IMR-90 (cell line): ENCODE measurements at regions not wholly inside any gene's neighbourhood (a gene's known extent, or its start where the extent isn't known, plus 50 kb on each side); places are given as distances from the start of the nearest gene placed in this dataset.

Experiments
- ATAC-seq: fragments of 200-7000 bp; cut with Tn5 transposase; 2 replicates; pipeline ENCODE4 v1.9.1; 2020; ENCODE audit warnings: low read depth, mild to moderate bottlenecking, moderate library complexity
- BruUV-seq: library from RNA; stranded (reverse); fragments of 400-500 nt; replicated peaks from 2 replicates; lab custom pipeline; 2021; lab: Mats Ljungman, UMichigan
- CTCF ChIA-PET: fragments of 300-600 bp; formaldehyde crosslinking; extraction: SDS; loops from one replicate; lab custom pipeline; 2021; ENCODE audit warnings: antibody characterized with exemption; lab: Yijun Ruan, JAX
- POLR2A ChIA-PET: fragments of 300-600 bp; sonication (Branson Sonifier 250); formaldehyde crosslinking; loops from one replicate; lab custom pipeline; 2022; ENCODE audit warnings: antibody characterized with exemption; ENCODE audit not compliant: unreplicated experiment; lab: Charles Lee
- DNase-seq: peaks from one replicate; pipeline ENCODE4 v3.0.0; 2013
- H2AFZ ChIP-seq: replicated peaks from 2 replicates; pipeline ENCODE3; 2013; ENCODE audit warnings: low read length, mild to moderate bottlenecking; ENCODE audit not compliant: poor library complexity
- H2AK5ac ChIP-seq: 2 replicates; pipeline ENCODE4 v1.6.1; 2013; ENCODE audit warnings: low read depth, low read length, inconsistent platforms
- H2AK9ac ChIP-seq: replicated peaks from 2 replicates; pipeline ENCODE3; 2013; ENCODE audit warnings: mild to moderate bottlenecking, low read depth, low read length, moderate library complexity; ENCODE audit not compliant: poor library complexity
- H2BK120ac ChIP-seq: 2 replicates; pipeline ENCODE4 v1.6.1; 2013; ENCODE audit warnings: low read depth, low read length, inconsistent platforms
- H2BK15ac ChIP-seq: 3 replicates; pipeline ENCODE4 v1.6.1; 2013; ENCODE audit warnings: low read depth, low read length, inconsistent platforms
- H2BK20ac ChIP-seq: 2 replicates; pipeline ENCODE4 v1.6.1; 2013; ENCODE audit warnings: low read depth, mild to moderate bottlenecking, inconsistent platforms, low read length, moderate library complexity
- H2BK5ac ChIP-seq: 2 replicates; pipeline ENCODE4 v1.6.1; 2013; ENCODE audit warnings: mild to moderate bottlenecking, low read depth, low read length, inconsistent platforms; ENCODE audit not compliant: poor library complexity, severe bottlenecking
- H3K14ac ChIP-seq: replicated peaks from 2 replicates; pipeline ENCODE4 v1.6.1; 2013; ENCODE audit warnings: low read depth, low read length, inconsistent platforms
- H3K18ac ChIP-seq: 2 replicates; pipeline ENCODE4 v1.6.1; 2013; ENCODE audit warnings: low read depth, low read length, control low read depth
- H3K23ac ChIP-seq: 2 replicates; pipeline ENCODE4 v1.6.1; 2013; ENCODE audit warnings: low read depth, low read length, inconsistent platforms
- H3K27ac ChIP-seq: 2 replicates; pipeline ENCODE4 v1.5.1; 2013; ENCODE audit warnings: mild to moderate bottlenecking, control low read depth, low read length; ENCODE audit not compliant: insufficient read depth
- H3K27me3 ChIP-seq: 2 replicates; pipeline ENCODE4 v1.6.1; 2013; ENCODE audit warnings: low read length; ENCODE audit not compliant: control insufficient read depth, insufficient read depth
- H3K36me3 ChIP-seq: 2 replicates; pipeline ENCODE4 v1.6.1; 2013; ENCODE audit warnings: low read length, mixed read lengths; ENCODE audit not compliant: control insufficient read depth, insufficient read depth
- H3K4ac ChIP-seq: 2 replicates; pipeline ENCODE4 v1.6.1; 2013; ENCODE audit warnings: low read depth, low read length, inconsistent platforms
- H3K4me1 ChIP-seq: 2 replicates; pipeline ENCODE4 v1.6.1; 2013; ENCODE audit warnings: low read length, mixed read lengths; ENCODE audit not compliant: control insufficient read depth, insufficient read depth
- H3K4me2 ChIP-seq: 2 replicates; pipeline ENCODE4 v1.6.1; 2013; ENCODE audit warnings: low read depth, mild to moderate bottlenecking, control low read depth, low read length, moderate library complexity
- H3K4me3 ChIP-seq: 2 replicates; pipeline ENCODE4 v1.5.1; 2013; ENCODE audit warnings: low read depth, mild to moderate bottlenecking, control low read depth, low read length, moderate library complexity; ENCODE audit not compliant: insufficient read depth
- H3K56ac ChIP-seq: 2 replicates; pipeline ENCODE4 v1.6.1; 2013; ENCODE audit warnings: low read length, inconsistent platforms; ENCODE audit not compliant: insufficient read depth; ENCODE audit errors: extremely low read depth
- H3K79me1 ChIP-seq, 2 experiments: 2 replicates each; pipeline ENCODE4 v1.6.1; 2013; ENCODE audit warnings: low read length in 2 of 2, inconsistent platforms in 1 of 2, low read depth in 1 of 2
- H3K9ac ChIP-seq: 2 replicates; pipeline ENCODE4 v1.6.1; 2013; ENCODE audit warnings: low read depth, low read length, control low read depth
- H3K9me1 ChIP-seq: 2 replicates; pipeline ENCODE4 v1.6.1; 2013; ENCODE audit warnings: low read length, inconsistent platforms; ENCODE audit not compliant: insufficient read depth
- H3K9me3 ChIP-seq: 2 replicates; pipeline ENCODE4 v1.6.1; 2013; ENCODE audit warnings: low read length; ENCODE audit not compliant: control insufficient read depth, insufficient read depth
- H4K20me1 ChIP-seq: 2 replicates; pipeline ENCODE4 v1.6.1; 2013; ENCODE audit warnings: low read length, inconsistent platforms; ENCODE audit not compliant: insufficient read depth
- H4K5ac ChIP-seq: 2 replicates; pipeline ENCODE4 v1.6.1; 2013; ENCODE audit warnings: mild to moderate bottlenecking, low read depth, low read length, control low read depth
- H4K8ac ChIP-seq, 2 experiments: 2 replicates each; pipeline ENCODE4 v1.6.1; 2013; ENCODE audit warnings: low read depth in 2 of 2, low read length in 2 of 2, control low read depth in 1 of 2, inconsistent platforms in 1 of 2
- H4K91ac ChIP-seq: 2 replicates; pipeline ENCODE4 v1.6.1; 2013; ENCODE audit warnings: low read depth, low read length, inconsistent platforms; ENCODE audit not compliant: insufficient read depth
- BHLHE40 ChIP-seq: fragments of 150-350 bp; IDR thresholded peaks from 2 replicates; pipeline ENCODE4 v1.6.1; 2016; ENCODE audit warnings: mild to moderate bottlenecking, low read depth, low read length
- CEBPB ChIP-seq: IDR thresholded peaks from 2 replicates; pipeline ENCODE4 v1.6.1; 2012; ENCODE audit warnings: low read depth, low read length, improper control_type of control experiment
- CHD1 ChIP-seq: IDR thresholded peaks from 2 replicates; pipeline ENCODE4 v1.6.1; 2012; ENCODE audit warnings: low read depth, low read length, improper control_type of control experiment
- FOS ChIP-seq: fragments of 150-350 bp; IDR thresholded peaks from 2 replicates; pipeline ENCODE4 v1.6.1; 2016; ENCODE audit warnings: low read depth, low read length
- MAFK ChIP-seq: IDR thresholded peaks from 2 replicates; pipeline ENCODE4 v1.6.1; 2012; ENCODE audit warnings: low read depth, low read length, improper control_type of control experiment
- MAZ ChIP-seq: IDR thresholded peaks from 2 replicates; pipeline ENCODE4 v1.6.1; 2012; ENCODE audit warnings: low read depth, mild to moderate bottlenecking, low read length, improper control_type of control experiment, moderate library complexity, borderline replicate concordance
- MXI1 ChIP-seq: IDR thresholded peaks from 2 replicates; pipeline ENCODE4 v1.6.1; 2012; ENCODE audit warnings: low read depth, mild to moderate bottlenecking, low read length, moderate library complexity, borderline replicate concordance
- NFE2L2 ChIP-seq: fragments of 150-350 bp; IDR thresholded peaks from 2 replicates; pipeline ENCODE4 v1.6.1; 2016; ENCODE audit warnings: low read depth, mild to moderate bottlenecking, low read length
- RAD21 ChIP-seq: IDR thresholded peaks from 2 replicates; pipeline ENCODE4 v1.6.1; 2012; ENCODE audit warnings: low read length, improper control_type of control experiment
- RCOR1 ChIP-seq: IDR thresholded peaks from 2 replicates; pipeline ENCODE4 v1.6.1; 2012; ENCODE audit warnings: mild to moderate bottlenecking, low read length, improper control_type of control experiment; ENCODE audit not compliant: insufficient replicate concordance
- RFX5 ChIP-seq: IDR thresholded peaks from 2 replicates; pipeline ENCODE4 v1.8.0; 2012; ENCODE audit warnings: low read depth, mild to moderate bottlenecking, low read length, moderate library complexity
- SMC3 ChIP-seq: fragments of 150-350 bp; IDR thresholded peaks from 2 replicates; pipeline ENCODE4 v1.6.1; 2016; ENCODE audit warnings: low read depth, mild to moderate bottlenecking, antibody characterized with exemption, low read length, moderate library complexity
- WGBS, 2 experiments: methylation state at CpG; one replicate each; pipeline versions ENCODE4 v1.1.5 to v1.1.7; 2013; ENCODE audit warnings: missing lambda C conversion rate in 2 of 2; ENCODE audit not compliant: insufficient read length in 1 of 2; ENCODE audit errors: extremely low coverage in 2 of 2; 5-methylcytosine and 5-hydroxymethylcytosine counted together
- dilution Hi-C: fragments of 300-500 bp; cut with HindIII; formaldehyde crosslinking; loops from one replicate; pipeline ENCODE4 v1.14.3; 2018; ENCODE audit warnings: low sequenced_read_pairs; ENCODE audit not compliant: unreplicated experiment
- in situ Hi-C: fragments of 300-500 bp; cut with MboI; formaldehyde crosslinking; loops from 3 replicates; pipeline ENCODE4 v1.14.3; 2019; ENCODE audit warnings: low sequenced_read_pairs, inconsistent platforms, mixed read lengths
- intact Hi-C: fragments of 100-400 bp; cut with micrococcal nuclease; formaldehyde crosslinking; loops from 2 replicates; pipeline ENCODE4 v1.10.0; 2022
- TF ChIP-seq, protein P1 (sequence below): fragments of 150-350 bp; IDR thresholded peaks from 2 replicates; pipeline ENCODE4 v1.6.1; 2017; ENCODE audit warnings: mild to moderate bottlenecking, antibody characterized with exemption, low read length, low read depth
- TF ChIP-seq, protein P2 (sequence below): fragments of 150-350 bp; IDR thresholded peaks from 2 replicates; pipeline ENCODE4 v1.6.1; 2016; ENCODE audit warnings: low read depth, mild to moderate bottlenecking, low read length, moderate library complexity, borderline replicate concordance
- TF ChIP-seq, protein P3 (sequence below): conservative IDR thresholded peaks from 2 replicates; pipeline ENCODE4 v1.5.1; 2012; ENCODE audit warnings: mild to moderate bottlenecking, low read depth, low read length, improper control_type of control experiment

DNA sequence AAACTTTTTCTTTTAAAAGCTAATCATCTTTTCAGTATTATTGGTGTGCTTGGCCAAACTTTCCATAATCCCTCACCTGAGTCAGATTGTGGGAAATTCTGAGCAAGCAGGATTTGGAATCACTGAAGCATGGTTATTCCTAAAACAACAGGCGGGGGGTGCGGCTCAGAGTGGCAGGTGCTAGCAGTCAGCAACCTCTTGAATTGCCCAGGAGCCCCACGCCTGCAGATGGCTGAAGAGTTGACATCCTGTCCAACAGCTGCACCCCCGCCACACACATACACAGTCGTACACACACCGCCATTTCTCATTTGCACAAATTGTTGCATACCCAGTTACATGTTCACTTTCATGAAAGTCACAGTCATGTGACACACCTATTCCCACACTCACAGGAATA lies 96.6 kb downstream of the LHX2 start:
- Histone ChIP-seq H3K18ac (no peak overlapping the region), H3K36me3 (no peaks in the 10 kb centered on the region), H2AK5ac (no peak overlapping the region), H2BK120ac (no peak overlapping the region), H3K4me1 (no peaks in the 10 kb centered on the region), H3K27me3 (peaks cover 29% of the 10 kb centered on the region), H3K4ac (no peak overlapping the region), H3K9me1 (no peaks in the 10 kb centered on the region), H3K9ac (no peak overlapping the region), H4K20me1 (no peaks in the 10 kb centered on the region), H3K4me3 (no peak overlapping the region), H3K79me1 (no peaks in the 10 kb centered on the region), H3K4me2 (no peak overlapping the region), H4K91ac (no peak overlapping the region), H3K14ac (no peak overlapping the region), H3K9me3 (no peaks in the 10 kb centered on the region), H4K8ac (no peak overlapping the region), H2AFZ (no peak overlapping the region), H2AK9ac (no peak overlapping the region), H3K56ac (no peak overlapping the region), H2BK15ac (no peak overlapping the region), H3K23ac (no peak overlapping the region), H2BK5ac (no peak overlapping the region), H2BK20ac (no peak overlapping the region), H3K27ac (no peak overlapping the region), H4K5ac (no peak overlapping the region)
- ChIA-PET CTCF (no interaction called here), POLR2A (no interaction called here)
- no peak for DNase-seq
- ATAC-seq: no peak
- intact Hi-C loops (no loop called here), dilution Hi-C loops (no loop called here), in situ Hi-C loops (no loop called here)
- TF ChIP-seq MAZ (no peak), RFX5 (no peak), MAFK (no peak), NFE2L2 (no peak), RAD21 (no peak), MXI1 (no peak), BHLHE40 (no peak), FOS (no peak), CHD1 (no peak), SMC3 (no peak), CEBPB (no peak), RCOR1 (no peak)
- TF ChIP-seq, protein P1, sequence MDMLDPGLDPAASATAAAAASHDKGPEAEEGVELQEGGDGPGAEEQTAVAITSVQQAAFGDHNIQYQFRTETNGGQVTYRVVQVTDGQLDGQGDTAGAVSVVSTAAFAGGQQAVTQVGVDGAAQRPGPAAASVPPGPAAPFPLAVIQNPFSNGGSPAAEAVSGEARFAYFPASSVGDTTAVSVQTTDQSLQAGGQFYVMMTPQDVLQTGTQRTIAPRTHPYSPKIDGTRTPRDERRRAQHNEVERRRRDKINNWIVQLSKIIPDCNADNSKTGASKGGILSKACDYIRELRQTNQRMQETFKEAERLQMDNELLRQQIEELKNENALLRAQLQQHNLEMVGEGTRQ: no peak
- TF ChIP-seq, protein P2, sequence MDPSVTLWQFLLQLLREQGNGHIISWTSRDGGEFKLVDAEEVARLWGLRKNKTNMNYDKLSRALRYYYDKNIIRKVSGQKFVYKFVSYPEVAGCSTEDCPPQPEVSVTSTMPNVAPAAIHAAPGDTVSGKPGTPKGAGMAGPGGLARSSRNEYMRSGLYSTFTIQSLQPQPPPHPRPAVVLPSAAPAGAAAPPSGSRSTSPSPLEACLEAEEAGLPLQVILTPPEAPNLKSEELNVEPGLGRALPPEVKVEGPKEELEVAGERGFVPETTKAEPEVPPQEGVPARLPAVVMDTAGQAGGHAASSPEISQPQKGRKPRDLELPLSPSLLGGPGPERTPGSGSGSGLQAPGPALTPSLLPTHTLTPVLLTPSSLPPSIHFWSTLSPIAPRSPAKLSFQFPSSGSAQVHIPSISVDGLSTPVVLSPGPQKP: no peak
- TF ChIP-seq, protein P3, sequence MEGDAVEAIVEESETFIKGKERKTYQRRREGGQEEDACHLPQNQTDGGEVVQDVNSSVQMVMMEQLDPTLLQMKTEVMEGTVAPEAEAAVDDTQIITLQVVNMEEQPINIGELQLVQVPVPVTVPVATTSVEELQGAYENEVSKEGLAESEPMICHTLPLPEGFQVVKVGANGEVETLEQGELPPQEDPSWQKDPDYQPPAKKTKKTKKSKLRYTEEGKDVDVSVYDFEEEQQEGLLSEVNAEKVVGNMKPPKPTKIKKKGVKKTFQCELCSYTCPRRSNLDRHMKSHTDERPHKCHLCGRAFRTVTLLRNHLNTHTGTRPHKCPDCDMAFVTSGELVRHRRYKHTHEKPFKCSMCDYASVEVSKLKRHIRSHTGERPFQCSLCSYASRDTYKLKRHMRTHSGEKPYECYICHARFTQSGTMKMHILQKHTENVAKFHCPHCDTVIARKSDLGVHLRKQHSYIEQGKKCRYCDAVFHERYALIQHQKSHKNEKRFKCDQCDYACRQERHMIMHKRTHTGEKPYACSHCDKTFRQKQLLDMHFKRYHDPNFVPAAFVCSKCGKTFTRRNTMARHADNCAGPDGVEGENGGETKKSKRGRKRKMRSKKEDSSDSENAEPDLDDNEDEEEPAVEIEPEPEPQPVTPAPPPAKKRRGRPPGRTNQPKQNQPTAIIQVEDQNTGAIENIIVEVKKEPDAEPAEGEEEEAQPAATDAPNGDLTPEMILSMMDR: no peak
- WGBS, 2 experiments: 54% methylated on average over 4 of the region's 6 CpGs; no CpG with 5 or more reads in 1 of the 2 experiments
- BruUV-seq: no TSS peak
